ENCODE measurements at regions not wholly inside any gene's neighbourhood (a gene's known extent, or its start where the extent isn't known, plus 50 kb on each side); places are given as distances from the start of the nearest gene placed in this dataset.

DNA sequence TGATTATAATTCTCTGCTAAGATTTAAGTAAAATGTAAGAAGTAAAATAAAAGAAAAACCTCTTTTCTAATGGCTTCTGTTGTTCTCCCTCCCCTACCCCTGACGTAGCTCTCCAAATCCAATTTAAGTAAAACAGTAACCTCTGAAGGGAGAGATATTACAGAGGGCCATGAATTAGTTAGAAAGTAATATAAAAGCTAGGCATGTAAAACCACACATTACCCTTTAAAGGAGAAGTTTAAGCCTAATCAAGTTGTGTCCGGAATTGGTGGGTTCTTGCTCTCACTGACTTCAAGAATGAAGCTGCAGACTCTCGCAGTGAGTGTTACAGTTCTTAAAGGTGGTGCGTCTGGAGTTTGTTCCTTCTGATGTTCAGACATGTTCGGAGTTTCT is 116.9 kb upstream of the SCN7A start:
- DNase-seq (ENCODE audit: low read depth, low spot score) (no peak), ATAC-seq (no peak)
- Histone ChIP-seq H3K27me3 (ENCODE audit: insufficient read depth, low read length) (no peaks in the 10 kb centered on the region), H3K9me2 (ENCODE audit: insufficient read depth) (no peaks in the 10 kb centered on the region), H3K9ac (ENCODE audit: low read length) (no peak overlapping the region), H3K79me2 (ENCODE audit: insufficient read depth, low read length) (no peaks in the 10 kb centered on the region), H3K36me3 (ENCODE audit: control insufficient read depth in 1 of 2, insufficient read depth in 2 of 2, low read length in 2 of 2) (no peaks in the 10 kb centered on the region), H3K4me2 (ENCODE audit: low read length) (no peak overlapping the region), H3K27ac (ENCODE audit: low read depth, low read length) (no peak overlapping the region), H3K9me3 (ENCODE audit: control insufficient read depth in 1 of 2, insufficient read depth in 1 of 2, low read depth in 1 of 2, low read length in 2 of 2) (no peaks in the 10 kb centered on the region), H4K20me1 (ENCODE audit: insufficient read depth) (no peaks in the 10 kb centered on the region), H3K4me1 (ENCODE audit: control insufficient read depth in 1 of 2, insufficient read depth in 2 of 2, low read length in 2 of 2) (no peaks in the 10 kb centered on the region), H3K4me3 (replicated peaks in 1 of 2; ENCODE audit: low read depth in 1 of 2, low read length in 2 of 2) (no peak overlapping the region), H2AFZ (ENCODE audit: low read depth, low read length, poor library complexity, severe bottlenecking) (no peak overlapping the region)
- CTCF ChIA-PET: interaction anchor here (2.6 kb wide), 1 partner anchor 71 kb away, joined by 7 read pairs; no protein-coding TSS in a partner anchor
- intact Hi-C loops (cut with micrococcal nuclease): no loop called here
- RAD21 ChIA-PET (ENCODE audit: low non-redundant PET in 1 of 2, low total read pairs in 2 of 2, uncharacterized antibody in 2 of 2, unreplicated experiment in 2 of 2): no interaction called here
- TF ChIP-seq, protein P1, sequence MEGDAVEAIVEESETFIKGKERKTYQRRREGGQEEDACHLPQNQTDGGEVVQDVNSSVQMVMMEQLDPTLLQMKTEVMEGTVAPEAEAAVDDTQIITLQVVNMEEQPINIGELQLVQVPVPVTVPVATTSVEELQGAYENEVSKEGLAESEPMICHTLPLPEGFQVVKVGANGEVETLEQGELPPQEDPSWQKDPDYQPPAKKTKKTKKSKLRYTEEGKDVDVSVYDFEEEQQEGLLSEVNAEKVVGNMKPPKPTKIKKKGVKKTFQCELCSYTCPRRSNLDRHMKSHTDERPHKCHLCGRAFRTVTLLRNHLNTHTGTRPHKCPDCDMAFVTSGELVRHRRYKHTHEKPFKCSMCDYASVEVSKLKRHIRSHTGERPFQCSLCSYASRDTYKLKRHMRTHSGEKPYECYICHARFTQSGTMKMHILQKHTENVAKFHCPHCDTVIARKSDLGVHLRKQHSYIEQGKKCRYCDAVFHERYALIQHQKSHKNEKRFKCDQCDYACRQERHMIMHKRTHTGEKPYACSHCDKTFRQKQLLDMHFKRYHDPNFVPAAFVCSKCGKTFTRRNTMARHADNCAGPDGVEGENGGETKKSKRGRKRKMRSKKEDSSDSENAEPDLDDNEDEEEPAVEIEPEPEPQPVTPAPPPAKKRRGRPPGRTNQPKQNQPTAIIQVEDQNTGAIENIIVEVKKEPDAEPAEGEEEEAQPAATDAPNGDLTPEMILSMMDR (IDR thresholded peaks at IDR 0.05 in 2 of 3, conservative IDR thresholded peaks at IDR 0.05 in 1 of 3; ENCODE audit: borderline replicate concordance in 1 of 3, insufficient read depth in 1 of 3, low read depth in 2 of 3, low read length in 2 of 3): no peak
- TF ChIP-seq, protein P2, sequence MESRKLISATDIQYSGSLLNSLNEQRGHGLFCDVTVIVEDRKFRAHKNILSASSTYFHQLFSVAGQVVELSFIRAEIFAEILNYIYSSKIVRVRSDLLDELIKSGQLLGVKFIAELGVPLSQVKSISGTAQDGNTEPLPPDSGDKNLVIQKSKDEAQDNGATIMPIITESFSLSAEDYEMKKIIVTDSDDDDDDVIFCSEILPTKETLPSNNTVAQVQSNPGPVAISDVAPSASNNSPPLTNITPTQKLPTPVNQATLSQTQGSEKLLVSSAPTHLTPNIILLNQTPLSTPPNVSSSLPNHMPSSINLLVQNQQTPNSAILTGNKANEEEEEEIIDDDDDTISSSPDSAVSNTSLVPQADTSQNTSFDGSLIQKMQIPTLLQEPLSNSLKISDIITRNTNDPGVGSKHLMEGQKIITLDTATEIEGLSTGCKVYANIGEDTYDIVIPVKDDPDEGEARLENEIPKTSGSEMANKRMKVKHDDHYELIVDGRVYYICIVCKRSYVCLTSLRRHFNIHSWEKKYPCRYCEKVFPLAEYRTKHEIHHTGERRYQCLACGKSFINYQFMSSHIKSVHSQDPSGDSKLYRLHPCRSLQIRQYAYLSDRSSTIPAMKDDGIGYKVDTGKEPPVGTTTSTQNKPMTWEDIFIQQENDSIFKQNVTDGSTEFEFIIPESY (IDR thresholded peaks at IDR 0.05; ENCODE audit: extremely low read depth, insufficient replicate concordance, low read length): no peak
- TF ChIP-seq ZNF274 (IDR thresholded peaks at IDR 0.05; ENCODE audit: low read depth, low read length) (no peak), RAD21 (IDR thresholded peaks at IDR 0.05; ENCODE audit: low read depth) (no peak)
- POLR2A ChIA-PET: no interaction called here
- no TSS peak for BruUV-seq (replicated peaks)
